ENCODE measurements at regions not wholly inside any gene's neighbourhood (a gene's known extent, or its start where the extent isn't known, plus 50 kb on each side); places are given as distances from the start of the nearest gene placed in this dataset.
"Not testable (repeated sequence)": the region's sequence is repeated elsewhere in the genome, so short reads cannot be mapped to it uniquely, and the experiment has no call there.

GRCh38 chr14:59057551-59057950 lies 130.9 kb upstream of the DAAM1 start:
- in situ Hi-C loops (cut with HindIII; ENCODE audit: low sequenced_read_pairs), result no loop called here
- no peak for DNase-seq (ENCODE audit: low spot score)

- DNase-seq (ENCODE audit: low spot score); in situ Hi-C loops (cut with HindIII; ENCODE audit: low sequenced_read_pairs): not testable (repeated sequence)
Measured at GRCh38 chr14:59058776-59059175, 129.7 kb upstream of the DAAM1 start.

- DNase-seq (ENCODE audit: low spot score), result no peak
- in situ Hi-C loops (cut with HindIII; ENCODE audit: low sequenced_read_pairs), result no loop called here
Measured at GRCh38 chr14:59060841-59061240, 127.6 kb upstream of the DAAM1 start.

GRCh38 chr14:59061292-59061691 lies 127.2 kb upstream of the DAAM1 start:
- DNase-seq (ENCODE audit: low spot score), result no peak
- in situ Hi-C loops (cut with HindIII; ENCODE audit: low sequenced_read_pairs), result no loop called here

GRCh38 chr14:59063259-59063658 lies 125.2 kb upstream of the DAAM1 start:
- DNase-seq (ENCODE audit: low spot score), result no peak
- in situ Hi-C loops (cut with HindIII; ENCODE audit: low sequenced_read_pairs), result no loop called here

GRCh38 chr14:59067127-59067894 lies 121.2 kb upstream of the DAAM1 start:
- in situ Hi-C loops (cut with HindIII; ENCODE audit: low sequenced_read_pairs), result no loop called here
- no peak for DNase-seq (ENCODE audit: low spot score)

GRCh38 chr14:59069163-59069854 lies 119.2 kb upstream of the DAAM1 start:
- DNase-seq (ENCODE audit: low spot score), result no peak
- in situ Hi-C loops (cut with HindIII; ENCODE audit: low sequenced_read_pairs), result no loop called here

GRCh38 chr14:59075506-59075905 lies 113.0 kb upstream of the DAAM1 start:
- in situ Hi-C loops (cut with HindIII; ENCODE audit: low sequenced_read_pairs), result no loop called here
- no peak for DNase-seq (ENCODE audit: low spot score)

- DNase-seq (ENCODE audit: low spot score), result no peak
- in situ Hi-C loops (cut with HindIII; ENCODE audit: low sequenced_read_pairs), result no loop called here
Measured at GRCh38 chr14:59081720-59082119, 106.7 kb upstream of the DAAM1 start.

- no peak for DNase-seq (ENCODE audit: low spot score)
- in situ Hi-C loops (cut with HindIII; ENCODE audit: low sequenced_read_pairs), result no loop called here
Measured at GRCh38 chr14:59085207-59085739, 103.2 kb upstream of the DAAM1 start.

GRCh38 chr14:59086241-59086882 lies 102.1 kb upstream of the DAAM1 start:
- in situ Hi-C loops (cut with HindIII; ENCODE audit: low sequenced_read_pairs), result no loop called here

GRCh38 chr14:59087240-59087639 lies 101.2 kb upstream of the DAAM1 start:
- no peak for DNase-seq (ENCODE audit: low spot score)

More at GRCh38 chr14:59086241-59086882, 102.1 kb upstream of the DAAM1 start:
- no peak for DNase-seq (ENCODE audit: low spot score)

GRCh38 chr14:59087711-59088110 lies 100.8 kb upstream of the DAAM1 start:
- in situ Hi-C loops (cut with HindIII; ENCODE audit: low sequenced_read_pairs), result no loop called here
- DNase-seq (ENCODE audit: low spot score), result no peak

More at GRCh38 chr14:59087240-59087639, 101.2 kb upstream of the DAAM1 start:
- in situ Hi-C loops (cut with HindIII; ENCODE audit: low sequenced_read_pairs), result no loop called here

- in situ Hi-C loops (cut with HindIII; ENCODE audit: low sequenced_read_pairs), result no loop called here
- no peak for DNase-seq (ENCODE audit: low spot score)
Measured at GRCh38 chr14:59090572-59090971, 97.9 kb upstream of the DAAM1 start.

GRCh38 chr14:59091404-59091803 lies 97.1 kb upstream of the DAAM1 start:
- in situ Hi-C loops (cut with HindIII; ENCODE audit: low sequenced_read_pairs), result no loop called here
- no peak for DNase-seq (ENCODE audit: low spot score)

- in situ Hi-C loops (cut with HindIII; ENCODE audit: low sequenced_read_pairs), result no loop called here
Measured at GRCh38 chr14:59091976-59092375, 96.5 kb upstream of the DAAM1 start.

GRCh38 chr14:59093902-59094301 lies 94.6 kb upstream of the DAAM1 start:
- in situ Hi-C loops (cut with HindIII; ENCODE audit: low sequenced_read_pairs), result no loop called here

More at GRCh38 chr14:59091976-59092375, 96.5 kb upstream of the DAAM1 start:
- no peak for DNase-seq (ENCODE audit: low spot score)

GRCh38 chr14:59096303-59096702 lies 92.2 kb upstream of the DAAM1 start:
- DNase-seq (ENCODE audit: low spot score), result no peak
- in situ Hi-C loops (cut with HindIII; ENCODE audit: low sequenced_read_pairs), result no loop called here

More at GRCh38 chr14:59093902-59094301, 94.6 kb upstream of the DAAM1 start:
- no peak for DNase-seq (ENCODE audit: low spot score)

GRCh38 chr14:59097681-59098080 lies 90.8 kb upstream of the DAAM1 start:
- in situ Hi-C loops (cut with HindIII; ENCODE audit: low sequenced_read_pairs), result no loop called here
- DNase-seq (ENCODE audit: low spot score), result no peak

GRCh38 chr14:59098377-59098776 lies 90.1 kb upstream of the DAAM1 start:
- DNase-seq (ENCODE audit: low spot score), result no peak
- in situ Hi-C loops (cut with HindIII; ENCODE audit: low sequenced_read_pairs), result no loop called here

Data from G401 (cell line).